BLaER1 treated with 17β-estradiol and CSF1 and Interleukin-3, amounts not matched to agents 10 nM and 100 nM (cell line): ENCODE measurements at regions not wholly inside any gene's neighbourhood (a gene's known extent, or its start where the extent isn't known, plus 50 kb on each side); places are given as distances from the start of the nearest gene placed in this dataset.
A peak's percentile ranks its signal among the peaks of the same experiment; 100 is the strongest.
"Not testable (repeated sequence)": the region's sequence is repeated elsewhere in the genome, so short reads cannot be mapped to it uniquely, and the experiment has no call there.

Experiments used
- H3K27ac ChIP-seq, 11 experiments: shearing (Covaris generic); formaldehyde crosslinking; 2 replicates each; pipeline ENCODE4 v1.8.1; 2022
- H3K27me3 ChIP-seq, 11 experiments: shearing (Covaris generic); formaldehyde crosslinking; 2 replicates each; pipeline ENCODE4 v1.8.1; 2022
- H3K36me3 ChIP-seq, 11 experiments: shearing (Covaris generic); formaldehyde crosslinking; 2 replicates each; pipeline ENCODE4 v1.8.1; 2022
- H3K4me1 ChIP-seq, 10 experiments: shearing (Covaris generic); formaldehyde crosslinking; 2 replicates each; pipeline ENCODE4 v1.8.1; 2022
- H3K4me2 ChIP-seq, 11 experiments: shearing (Covaris generic); formaldehyde crosslinking; 2 replicates each; pipeline ENCODE4 v1.8.1; 2022
- H3K4me3 ChIP-seq, 10 experiments: shearing (Covaris generic); formaldehyde crosslinking; 2 replicates each; pipeline ENCODE4 v1.8.1; 2022
- H3K9ac ChIP-seq, 11 experiments: shearing (Covaris generic); formaldehyde crosslinking; 2 replicates each; pipeline ENCODE4 v1.8.1; 2022
- H3K9me3 ChIP-seq, 11 experiments: shearing (Covaris generic); formaldehyde crosslinking; replicated peaks in 1 of 11; 2 replicates each; pipeline ENCODE4 v1.8.1; 2022
- H4K20me1 ChIP-seq, 11 experiments: shearing (Covaris generic); formaldehyde crosslinking; 2 replicates each; pipeline ENCODE4 v1.8.1; 2022
- Cebpa-rat ChIP-seq, 11 experiments: shearing (Covaris generic); IDR thresholded peaks; 2 replicates each; pipeline ENCODE4 v1.8.1; 2022

GRCh38 chr12:14032191-14032590, 50.8 kb upstream of the GRIN2B start:
- H3K4me3 ChIP-seq, H3K36me3 ChIP-seq, H4K20me1 ChIP-seq, H3K27ac ChIP-seq, H3K4me2 ChIP-seq, H3K9ac ChIP-seq, H3K27me3 ChIP-seq, H3K4me1 ChIP-seq: not testable (repeated sequence)
- H3K9me3 ChIP-seq = peaks cover 0 to 15% (median 13%) of the 10 kb centered on the region in 11 experiments; a peak in 13 of 22 replicates

- H3K27me3 ChIP-seq = no peaks in the 10 kb centered on the region
- H3K36me3 ChIP-seq = no peaks in the 10 kb centered on the region
- no peak overlapping the region for H3K4me2 ChIP-seq
- no peaks in the 10 kb centered on the region for H4K20me1 ChIP-seq
- no peak overlapping the region for H3K9ac ChIP-seq
- no peak overlapping the region for H3K4me3 ChIP-seq
- no peaks in the 10 kb centered on the region for H3K4me1 ChIP-seq
- no peaks in the 10 kb centered on the region for H3K9me3 ChIP-seq
- TF ChIP-seq Cebpa-rat (IDR thresholded peaks at IDR 0.05) = no peak
- no peak overlapping the region for H3K27ac ChIP-seq
Measured at GRCh38 chr12:14043776-14044175, 62.4 kb upstream of the GRIN2B start.

GRCh38 chr12:14048941-14049545, 67.6 kb upstream of the GRIN2B start:
- Histone ChIP-seq H3K27me3 (no peaks in the 10 kb centered on the region), H4K20me1 (no peaks in the 10 kb centered on the region), H3K9ac (no peak overlapping the region), H3K4me1 (no peaks in the 10 kb centered on the region), H3K9me3 (no peaks in the 10 kb centered on the region), H3K27ac (no peak overlapping the region), H3K4me2 (no peak overlapping the region), H3K4me3 (no peak overlapping the region), H3K36me3 (no peaks in the 10 kb centered on the region)
- no peak for TF ChIP-seq Cebpa-rat (IDR thresholded peaks at IDR 0.05)

GRCh38 chr12:14057895-14058294, 76.5 kb upstream of the GRIN2B start:
- H3K4me3 ChIP-seq = no peak overlapping the region
- H3K9ac ChIP-seq = no peak overlapping the region
- no peak overlapping the region for H3K27ac ChIP-seq
- H3K4me1 ChIP-seq = no peaks in the 10 kb centered on the region
- H3K4me2 ChIP-seq = no peak overlapping the region
- H4K20me1 ChIP-seq = no peaks in the 10 kb centered on the region
- TF ChIP-seq Cebpa-rat (IDR thresholded peaks at IDR 0.05) = no peak
- no peaks in the 10 kb centered on the region for H3K36me3 ChIP-seq
- peaks cover 0 to 8% (median 0%) of the 10 kb centered on the region in 11 experiments; a peak in 1 of 22 replicates for H3K9me3 ChIP-seq
- no peaks in the 10 kb centered on the region for H3K27me3 ChIP-seq

GRCh38 chr12:14058717-14059116, 77.3 kb upstream of the GRIN2B start:
- no peak overlapping the region for H3K4me2 ChIP-seq
- no peak overlapping the region for H3K4me3 ChIP-seq
- no peak for TF ChIP-seq Cebpa-rat (IDR thresholded peaks at IDR 0.05)
- no peaks in the 10 kb centered on the region for H3K27me3 ChIP-seq
- H3K27ac ChIP-seq = no peak overlapping the region
- no peaks in the 10 kb centered on the region for H4K20me1 ChIP-seq
- no peaks in the 10 kb centered on the region for H3K36me3 ChIP-seq
- no peaks in the 10 kb centered on the region for H3K4me1 ChIP-seq
- H3K9me3 ChIP-seq = peaks cover 0 to 8% (median 0%) of the 10 kb centered on the region in 11 experiments; a peak in 1 of 22 replicates
- no peak overlapping the region for H3K9ac ChIP-seq

GRCh38 chr12:14059548-14059947, 78.1 kb upstream of the GRIN2B start:
- Histone ChIP-seq H3K9ac (no peak overlapping the region), H4K20me1 (no peaks in the 10 kb centered on the region), H3K36me3 (no peaks in the 10 kb centered on the region), H3K27me3 (no peaks in the 10 kb centered on the region), H3K4me1 (no peaks in the 10 kb centered on the region), H3K27ac (no peak overlapping the region), H3K4me3 (no peak overlapping the region), H3K9me3 (peaks cover 0 to 8% (median 0%) of the 10 kb centered on the region in 11 experiments; a peak in 1 of 22 replicates), H3K4me2 (0 out of 22 replicates have a peak overlapping the region, but pooled peaks of 1 of the 11 experiments have one; percentile 5)
- no peak for TF ChIP-seq Cebpa-rat (IDR thresholded peaks at IDR 0.05)

- Histone ChIP-seq H3K4me1 (no peaks in the 10 kb centered on the region), H3K4me2 (no peak overlapping the region), H3K36me3 (no peaks in the 10 kb centered on the region), H3K4me3 (no peak overlapping the region), H3K27me3 (no peaks in the 10 kb centered on the region), H3K27ac (no peak overlapping the region), H4K20me1 (no peaks in the 10 kb centered on the region), H3K9ac (no peak overlapping the region), H3K9me3 (no peaks in the 10 kb centered on the region)
- no peak for TF ChIP-seq Cebpa-rat (IDR thresholded peaks at IDR 0.05)
Measured at GRCh38 chr12:14065616-14066015, 84.2 kb upstream of the GRIN2B start.

GRCh38 chr12:14066021-14066420, 84.6 kb upstream of the GRIN2B start:
- H3K9ac ChIP-seq = no peak overlapping the region
- TF ChIP-seq Cebpa-rat (IDR thresholded peaks at IDR 0.05) = no peak
- no peaks in the 10 kb centered on the region for H3K9me3 ChIP-seq
- H3K27me3 ChIP-seq = no peaks in the 10 kb centered on the region
- H3K4me2 ChIP-seq = no peak overlapping the region
- H3K4me3 ChIP-seq = no peak overlapping the region
- H4K20me1 ChIP-seq = no peaks in the 10 kb centered on the region
- H3K36me3 ChIP-seq = no peaks in the 10 kb centered on the region
- H3K4me1 ChIP-seq = no peaks in the 10 kb centered on the region
- no peak overlapping the region for H3K27ac ChIP-seq

GRCh38 chr12:14068961-14069360, 87.6 kb upstream of the GRIN2B start:
- Histone ChIP-seq H3K9me3 (no peaks in the 10 kb centered on the region), H3K36me3 (no peaks in the 10 kb centered on the region), H4K20me1 (no peaks in the 10 kb centered on the region), H3K4me2 (no peak overlapping the region), H3K4me1 (no peaks in the 10 kb centered on the region), H3K27ac (no peak overlapping the region), H3K9ac (no peak overlapping the region), H3K27me3 (no peaks in the 10 kb centered on the region), H3K4me3 (no peak overlapping the region)
- TF ChIP-seq Cebpa-rat (IDR thresholded peaks at IDR 0.05) = no peak

- Histone ChIP-seq H3K9ac (no peak overlapping the region), H3K4me1 (no peaks in the 10 kb centered on the region), H3K9me3 (peaks cover 0 to 7% (median 4%) of the 10 kb centered on the region in 11 experiments; a peak in 18 of 22 replicates), H3K4me2 (no peak overlapping the region), H3K27ac (no peak overlapping the region), H3K36me3 (no peaks in the 10 kb centered on the region), H3K4me3 (no peak overlapping the region), H3K27me3 (no peaks in the 10 kb centered on the region), H4K20me1 (no peaks in the 10 kb centered on the region)
- TF ChIP-seq Cebpa-rat (IDR thresholded peaks at IDR 0.05) = no peak
Measured at GRCh38 chr12:14071833-14072232, 90.4 kb upstream of the GRIN2B start.
